Glomerular visceral epithelial cell (primary cell): ENCODE measurements at regions not wholly inside any gene's neighbourhood (a gene's known extent, or its start where the extent isn't known, plus 50 kb on each side); places are given as distances from the start of the nearest gene placed in this dataset.

Experiments
- DNase-seq: peaks from one replicate; pipeline ENCODE4 v3.0.0-alpha.2; 2016; ENCODE audit errors: extremely low spot score

DNA sequence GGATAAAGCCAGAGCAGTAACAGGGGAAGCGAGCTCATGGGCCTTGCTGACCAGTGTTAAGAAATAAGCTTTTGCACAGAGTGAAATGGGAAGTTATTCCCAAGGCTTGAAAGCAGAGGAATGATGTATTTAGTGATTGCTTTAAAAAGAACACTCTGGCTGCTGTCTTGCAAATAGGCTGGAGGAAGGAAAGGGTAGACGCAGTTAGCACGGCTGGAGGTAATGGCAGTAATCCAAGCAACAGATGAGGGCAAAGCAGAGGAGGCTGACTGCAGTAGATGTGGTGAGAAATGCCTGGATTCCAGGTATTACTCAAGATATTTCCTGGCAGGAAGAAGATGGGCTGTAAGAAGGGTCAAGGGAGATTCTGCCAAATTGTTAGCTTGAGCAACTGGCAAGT is 1342.3 kb upstream of the AGA start:
- no peak for DNase-seq

DNA sequence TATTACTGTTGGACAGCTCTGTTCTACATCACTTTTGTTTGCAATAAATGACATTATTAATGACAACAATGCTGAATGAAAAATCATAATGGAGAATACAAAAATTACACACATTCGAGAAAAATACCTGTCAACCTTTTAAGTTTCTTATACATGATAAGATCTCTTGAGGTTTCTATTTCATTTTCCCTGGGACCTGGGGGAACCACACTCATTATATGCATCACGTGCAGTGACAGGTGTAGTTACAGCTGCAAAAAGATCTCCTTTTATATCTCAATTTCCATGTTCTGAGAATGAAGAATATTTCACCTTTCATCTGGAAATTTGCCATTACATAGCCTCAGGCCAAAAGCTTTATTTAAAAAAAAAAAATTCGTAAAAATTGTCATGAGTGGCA is 1347.0 kb upstream of the AGA start:
- no peak for DNase-seq

DNA sequence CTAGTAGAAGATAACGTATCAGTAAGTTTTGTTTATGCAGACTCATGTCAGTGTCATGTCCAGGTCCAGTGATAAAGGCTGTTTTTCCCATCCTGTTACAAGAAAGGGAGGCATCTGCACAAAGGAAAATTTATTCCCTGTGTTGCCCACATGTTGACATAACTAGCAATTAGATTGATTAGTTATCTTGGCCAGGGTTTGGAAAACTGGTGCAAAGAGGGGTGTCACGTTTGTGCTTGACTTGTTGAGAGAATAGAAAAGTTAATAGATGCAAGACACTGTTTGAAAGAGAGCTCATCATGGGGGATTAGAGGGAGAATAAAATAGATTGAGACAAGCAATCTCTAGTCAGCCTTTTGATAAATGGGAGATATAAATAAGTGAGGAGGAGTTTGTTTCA is 1357.0 kb upstream of the AGA start:
- DNase-seq, result no peak

DNA sequence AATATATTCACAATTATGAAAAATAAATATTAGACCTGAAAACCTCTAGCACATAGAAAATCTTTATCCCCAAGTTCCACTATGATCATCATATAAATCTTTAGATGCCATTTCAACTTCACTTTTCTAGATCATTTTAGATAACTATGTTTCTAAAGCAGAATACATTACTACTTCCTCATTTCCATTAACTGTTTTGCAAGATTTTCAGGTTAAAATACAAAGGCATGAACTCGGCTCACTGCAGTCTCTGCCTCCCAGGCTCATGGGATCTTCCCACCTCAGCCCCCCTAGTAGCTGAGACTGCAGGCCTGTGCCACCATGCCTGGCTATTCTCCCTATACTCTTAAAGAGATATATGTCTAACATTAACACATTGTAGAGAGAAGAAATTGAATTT is 1365.9 kb upstream of the AGA start:
- DNase-seq, result no peak

DNA sequence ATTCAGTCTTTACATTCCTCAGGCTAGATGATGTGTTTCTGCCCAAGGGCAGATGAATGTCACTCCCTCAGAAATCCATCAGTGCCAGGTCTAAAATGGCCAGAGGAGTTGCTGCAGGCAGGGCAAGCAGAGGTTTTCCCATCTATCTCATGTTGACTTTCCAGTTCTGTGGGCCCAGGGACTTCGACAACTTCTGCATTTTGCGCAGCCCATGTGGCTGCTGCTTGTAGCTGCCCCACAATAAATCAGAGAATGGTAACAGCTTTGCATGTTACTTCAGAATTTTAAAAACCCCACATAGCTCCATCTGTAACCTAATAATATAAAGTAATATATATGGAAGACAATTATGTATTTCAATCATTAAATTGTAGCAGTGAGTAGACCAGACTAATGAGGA is 1367.7 kb upstream of the AGA start:
- DNase-seq, result no peak

DNA sequence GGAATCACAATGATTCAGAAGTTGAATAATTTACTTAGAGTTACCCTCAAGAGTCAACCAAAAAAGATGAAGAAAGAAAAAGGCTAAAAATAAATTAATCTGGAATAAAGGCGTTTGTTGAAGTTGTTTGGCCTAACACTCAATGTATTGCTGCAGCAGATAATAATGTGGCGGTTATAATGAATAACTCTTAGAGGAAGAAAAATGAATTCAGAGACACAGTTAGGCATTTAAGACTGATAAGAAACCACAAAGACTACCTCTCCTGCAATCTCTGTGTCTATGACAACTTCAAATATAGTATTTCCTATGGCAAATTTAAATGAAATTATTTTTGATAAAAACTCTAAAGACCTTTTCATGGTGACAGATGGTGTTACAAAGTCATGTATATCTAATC is 1369.1 kb upstream of the AGA start:
- DNase-seq, result no peak

DNA sequence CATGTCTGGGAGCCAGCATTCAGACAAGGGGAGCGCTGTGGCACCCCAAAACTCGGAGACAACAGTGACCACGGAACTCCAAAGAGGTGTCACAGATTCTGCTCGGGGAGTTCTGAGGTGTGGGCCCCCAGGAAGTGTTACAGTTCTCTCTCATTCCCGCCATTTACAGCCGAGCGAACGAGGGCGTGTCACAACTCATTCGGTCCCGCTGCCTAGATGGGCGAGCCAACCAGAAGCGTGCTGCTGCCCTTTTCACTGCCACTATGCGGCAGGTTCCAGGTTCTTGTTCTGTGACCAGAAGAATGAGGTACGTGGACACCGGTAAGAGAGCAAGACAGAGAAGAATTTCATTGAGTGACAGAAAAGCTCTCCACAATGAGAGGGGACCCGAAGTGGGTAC is 1370.6 kb upstream of the AGA start:
- no peak for DNase-seq

DNA sequence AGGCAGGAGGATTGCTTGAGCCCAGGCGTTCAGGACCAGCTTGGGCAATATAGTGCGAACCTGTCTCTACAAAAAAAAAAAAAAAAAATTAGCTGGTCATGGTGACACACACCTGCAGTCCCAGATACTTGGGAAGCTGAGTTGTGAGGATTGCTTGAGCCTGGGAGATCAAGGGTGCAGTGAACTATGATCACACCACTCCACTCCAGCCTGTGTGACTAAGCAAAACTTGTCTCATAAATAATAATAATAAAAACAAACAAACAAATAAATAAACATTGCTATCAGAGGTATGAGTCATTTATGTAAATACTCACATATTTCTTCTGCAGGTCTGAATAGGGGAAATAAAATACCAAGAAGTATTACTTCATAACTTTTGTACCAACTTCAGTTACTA is 1372.7 kb upstream of the AGA start:
- DNase-seq, result no peak

DNA sequence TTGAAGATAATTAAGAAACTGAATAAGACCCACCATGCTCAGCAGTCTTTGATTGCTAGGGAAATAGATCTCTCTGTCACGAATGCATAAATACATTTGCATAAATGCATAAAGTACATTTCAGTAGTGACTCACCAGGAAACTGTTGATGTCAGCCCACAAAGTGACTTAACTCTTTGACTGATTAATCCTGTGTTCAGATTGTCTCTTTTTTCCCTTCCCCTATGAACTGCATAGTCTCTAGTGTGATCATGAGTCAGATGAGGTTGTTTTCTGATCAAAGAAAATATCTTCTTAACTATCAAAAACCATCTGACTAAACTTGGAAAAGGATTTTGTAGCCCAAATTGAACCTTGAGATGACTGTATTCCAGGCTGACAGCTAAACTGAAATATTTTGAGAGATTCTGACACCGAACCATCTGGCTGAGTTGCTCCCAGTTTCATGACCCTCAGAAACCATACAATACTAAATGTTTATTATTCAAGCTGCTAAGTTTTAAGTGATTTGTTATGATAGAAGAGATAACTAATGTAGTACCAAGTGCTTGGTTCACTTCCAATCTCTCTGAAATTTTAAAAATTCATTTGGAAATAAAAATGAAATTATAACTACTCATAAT is 1381.5 kb upstream of the AGA start:
- no peak for DNase-seq

DNA sequence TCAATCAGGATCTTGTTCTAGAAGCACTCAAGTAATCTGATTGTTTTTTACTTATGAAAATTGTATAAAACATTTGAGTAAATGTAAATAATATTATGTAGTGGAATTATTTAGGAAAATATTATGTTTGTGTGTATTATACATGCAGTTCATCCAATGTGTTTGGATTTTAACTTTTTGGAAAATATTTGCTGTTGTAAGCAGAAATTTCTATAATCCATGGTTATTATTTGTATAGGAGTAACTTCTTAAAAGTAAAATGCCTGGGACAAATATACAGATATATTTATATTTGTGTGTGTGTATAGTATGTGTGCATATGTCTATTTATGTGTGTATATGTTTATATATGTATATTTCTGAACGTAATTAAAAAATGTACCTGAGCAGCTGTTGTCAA is 1394.6 kb upstream of the AGA start:
- no peak for DNase-seq

DNA sequence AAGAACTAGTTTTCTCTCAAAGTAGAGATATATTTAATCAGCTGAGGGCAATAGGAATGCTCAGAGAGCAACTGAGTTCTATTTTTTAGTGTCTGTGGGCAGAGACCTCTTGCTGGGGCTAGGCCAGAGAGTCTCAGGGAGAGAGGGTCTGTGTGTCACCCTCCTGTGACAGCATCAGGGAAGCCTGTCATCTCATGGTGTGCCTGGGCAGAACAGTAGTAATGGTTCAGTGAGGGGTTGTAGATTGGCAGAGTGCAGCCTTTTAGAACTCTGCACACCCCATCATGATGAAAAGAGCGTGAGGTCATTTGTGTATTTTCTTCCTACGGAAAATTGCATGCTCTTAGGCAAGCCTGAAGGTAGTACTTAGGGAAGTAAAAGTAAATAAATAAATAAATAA is 1396.5 kb upstream of the AGA start:
- DNase-seq, result no peak

DNA sequence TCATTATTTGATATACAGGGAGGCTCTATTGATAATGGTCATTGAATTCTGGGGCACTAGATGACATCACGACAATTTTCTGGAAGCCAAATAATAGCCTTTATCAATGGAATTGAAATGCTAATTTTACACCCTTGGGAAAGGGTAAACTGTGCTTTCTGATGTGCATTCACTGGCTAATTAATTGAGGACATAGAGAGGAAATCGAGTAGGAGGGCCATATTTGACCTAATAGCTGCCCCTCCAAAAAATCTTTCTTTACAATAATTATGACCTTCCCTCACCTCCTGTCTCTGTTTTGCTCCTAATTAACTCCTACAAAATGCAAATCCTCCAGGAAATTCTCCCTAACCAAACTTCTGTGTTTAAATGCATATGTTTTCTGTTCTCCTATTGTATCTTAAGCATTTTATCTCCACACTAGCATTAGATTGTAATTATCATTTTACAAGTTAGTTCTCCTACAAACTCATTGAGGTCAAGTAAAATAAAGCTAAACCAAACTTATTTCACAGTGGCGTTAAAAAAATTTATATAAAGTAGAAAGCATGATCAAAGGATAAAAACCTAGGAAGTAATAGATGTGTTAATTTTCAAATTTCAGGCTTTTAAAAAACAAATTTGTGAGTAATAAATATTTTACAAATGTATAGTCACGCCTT is 1414.0 kb upstream of the AGA start:
- DNase-seq, result no peak

DNA sequence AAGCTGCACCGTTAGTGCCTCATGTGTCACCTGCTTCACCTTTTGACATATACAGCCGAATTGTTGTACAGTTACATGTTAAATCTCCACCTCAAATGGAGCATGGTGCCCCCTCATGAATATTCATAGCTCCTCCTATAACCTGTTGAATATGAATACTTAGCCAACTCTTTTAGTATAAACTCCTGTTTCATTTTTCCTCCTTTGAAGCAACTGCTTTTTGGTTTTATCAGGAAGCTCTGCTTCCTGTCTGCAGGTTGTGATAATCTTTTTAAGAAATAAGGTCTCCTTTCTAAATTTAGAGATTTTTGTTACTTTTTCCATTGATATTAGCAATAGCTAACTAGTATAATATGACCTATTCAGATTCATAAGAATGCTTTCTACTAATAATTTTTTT is 1429.2 kb upstream of the AGA start:
- DNase-seq, result no peak

DNA sequence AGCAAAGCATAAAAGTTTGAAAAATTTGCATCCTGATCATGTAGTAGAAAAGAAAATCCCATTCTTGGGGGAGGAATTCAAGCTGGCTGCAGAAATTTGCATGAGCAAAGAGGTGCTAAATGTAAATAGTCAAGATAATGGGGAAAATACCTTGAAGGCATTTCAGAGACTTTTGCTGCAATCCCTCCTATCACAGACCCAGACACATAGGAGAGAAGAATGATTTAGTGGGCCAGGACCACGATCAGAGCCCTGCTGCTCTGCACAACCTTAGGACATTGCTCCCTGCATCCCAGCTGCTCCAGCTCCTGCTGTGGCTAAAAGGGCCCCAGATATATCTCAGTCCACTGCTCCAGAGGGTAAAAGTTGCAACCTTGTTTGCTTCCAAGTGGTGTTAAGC is 1439.7 kb upstream of the AGA start:
- no peak for DNase-seq

DNA sequence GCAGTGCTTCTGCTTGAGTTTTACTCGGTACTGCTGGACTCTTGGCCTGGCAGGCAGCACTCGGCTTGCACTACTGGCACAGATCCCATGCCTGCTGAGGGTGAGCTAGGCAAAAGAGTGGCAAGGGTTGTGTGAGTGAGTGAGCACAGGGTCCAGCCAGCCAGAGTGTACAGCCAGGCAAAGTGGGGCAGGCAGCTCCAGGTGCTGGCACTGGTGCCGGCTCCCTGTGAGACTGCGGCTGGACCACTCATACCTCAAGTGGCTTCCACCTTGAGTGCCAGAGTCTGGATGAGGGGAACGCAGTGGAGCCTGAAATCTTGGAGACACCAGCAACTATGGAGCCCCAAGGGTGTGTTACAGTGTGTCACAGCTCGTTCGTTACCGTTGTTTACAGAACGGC is 1451.9 kb upstream of the AGA start:
- no peak for DNase-seq

DNA sequence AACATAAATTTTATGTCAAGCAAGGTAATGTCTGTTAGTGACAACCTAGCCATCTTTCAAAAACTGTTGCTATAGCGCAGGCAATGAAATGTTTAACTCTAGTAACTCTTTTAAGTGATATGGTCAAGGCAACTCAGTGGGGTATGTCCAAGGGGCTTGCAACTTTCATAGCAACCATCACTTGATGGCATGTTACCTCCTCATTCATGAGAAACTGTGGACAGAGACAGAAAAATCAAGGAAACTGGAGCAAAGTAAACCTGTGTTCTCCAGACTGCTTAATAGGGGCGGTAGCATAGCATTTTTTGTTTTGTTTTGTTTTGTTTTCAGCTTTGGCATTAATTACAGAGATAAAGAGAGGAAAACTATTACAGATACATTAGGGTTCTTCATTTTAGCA is 1456.8 kb upstream of the AGA start:
- DNase-seq, result no peak

DNA sequence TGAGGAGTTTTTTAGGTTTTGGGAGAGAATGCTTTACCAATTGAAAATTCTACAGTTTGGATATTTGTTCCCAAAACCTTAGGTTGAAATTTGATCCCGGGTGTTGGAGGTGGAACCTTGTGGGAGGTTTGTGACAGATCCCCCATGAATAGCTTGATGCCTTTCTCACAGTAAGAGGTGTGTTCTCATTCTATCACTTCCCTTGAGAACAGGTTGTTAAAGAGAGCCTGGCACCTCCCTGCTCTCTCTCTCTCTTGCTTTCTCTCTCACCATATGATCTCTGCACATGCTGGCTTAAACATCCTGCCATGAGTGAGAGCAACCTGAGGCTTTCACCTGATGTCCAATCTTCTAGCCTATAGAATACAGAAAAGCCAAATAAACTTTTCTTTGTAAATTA is 1475.5 kb upstream of the AGA start:
- DNase-seq, result no peak

DNA sequence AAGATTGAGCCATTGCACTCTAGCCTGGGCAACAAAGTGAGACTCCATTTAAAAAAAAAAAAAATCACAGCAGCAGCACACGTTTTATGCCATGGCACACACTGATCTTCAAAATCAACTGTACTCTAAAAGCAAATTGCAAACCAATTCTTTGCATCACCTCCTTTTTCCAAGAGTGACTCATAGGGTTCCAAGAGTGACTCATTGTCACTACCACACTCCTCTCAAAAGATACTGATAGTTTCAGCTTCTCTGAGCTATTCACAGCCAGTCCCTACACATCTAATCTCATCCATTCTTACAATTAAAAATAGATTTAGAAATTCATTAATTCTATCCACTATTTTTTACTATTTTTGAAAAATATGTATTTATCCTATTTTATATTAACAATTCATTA is 1494.9 kb upstream of the AGA start:
- DNase-seq, result peak; percentile 24

DNA sequence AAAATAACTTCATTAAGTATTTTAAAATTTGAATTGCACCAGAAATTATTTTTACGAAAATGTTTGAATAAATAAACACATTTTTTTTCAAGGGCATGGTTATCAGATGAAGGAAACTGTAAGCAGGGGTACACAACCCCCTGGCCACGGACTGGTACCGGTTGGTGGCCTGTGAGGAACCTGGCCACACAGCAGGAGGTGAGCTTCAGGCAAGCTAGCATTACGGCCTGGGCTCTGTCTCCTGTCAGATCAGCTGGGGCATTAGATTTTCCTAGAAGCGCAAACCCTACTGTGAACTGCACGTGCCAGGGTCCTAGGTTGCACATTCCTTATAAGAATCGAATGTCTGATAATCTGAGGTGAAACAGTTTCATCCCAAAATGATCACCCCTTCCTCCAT is 1499.7 kb upstream of the AGA start:
- no peak for DNase-seq

DNA sequence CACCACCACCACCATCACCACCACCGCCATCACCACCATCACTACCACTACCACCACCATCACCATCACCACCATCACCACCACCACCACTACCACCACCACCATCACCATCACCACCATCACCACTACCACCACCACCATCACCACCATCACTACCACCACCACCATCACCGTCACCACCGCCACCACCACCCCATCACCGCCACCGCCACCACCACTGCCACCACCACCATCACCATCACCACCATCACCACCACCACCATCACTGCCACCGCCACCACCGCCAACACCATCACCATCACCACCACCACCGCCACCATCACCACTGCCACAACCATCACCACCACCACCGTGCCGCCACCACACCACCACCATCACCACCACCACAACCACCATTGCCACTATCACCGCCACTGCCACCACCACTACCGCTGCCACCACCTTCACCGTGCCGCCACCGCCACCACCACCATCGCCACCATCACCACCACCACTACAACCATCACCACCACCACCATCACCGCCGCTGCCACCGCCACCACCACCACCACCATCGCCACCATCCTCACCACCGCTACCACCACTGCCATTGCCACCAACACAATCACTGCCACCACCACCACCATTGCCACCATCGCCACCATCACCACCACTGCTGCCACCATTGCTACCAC is 1511.3 kb upstream of the AGA start:
- no peak for DNase-seq

DNA sequence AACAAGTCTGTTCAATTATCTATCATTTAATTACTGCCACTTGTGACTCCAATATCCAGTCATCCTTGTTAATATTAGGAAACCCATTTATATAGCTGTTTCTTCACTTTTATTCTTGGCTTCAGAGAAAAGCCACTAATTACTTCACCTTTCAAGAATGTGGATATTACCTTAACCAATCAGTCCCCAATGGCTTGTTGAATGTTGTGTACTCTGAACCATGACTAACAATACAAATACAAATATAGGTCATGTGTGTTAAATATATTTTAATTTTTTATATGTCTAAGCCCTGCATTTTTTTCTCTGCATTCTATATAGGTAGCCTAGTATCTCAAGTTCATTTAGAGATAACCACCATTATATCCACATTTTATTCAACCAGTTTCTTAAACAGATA is 1513.4 kb upstream of the AGA start:
- no peak for DNase-seq

DNA sequence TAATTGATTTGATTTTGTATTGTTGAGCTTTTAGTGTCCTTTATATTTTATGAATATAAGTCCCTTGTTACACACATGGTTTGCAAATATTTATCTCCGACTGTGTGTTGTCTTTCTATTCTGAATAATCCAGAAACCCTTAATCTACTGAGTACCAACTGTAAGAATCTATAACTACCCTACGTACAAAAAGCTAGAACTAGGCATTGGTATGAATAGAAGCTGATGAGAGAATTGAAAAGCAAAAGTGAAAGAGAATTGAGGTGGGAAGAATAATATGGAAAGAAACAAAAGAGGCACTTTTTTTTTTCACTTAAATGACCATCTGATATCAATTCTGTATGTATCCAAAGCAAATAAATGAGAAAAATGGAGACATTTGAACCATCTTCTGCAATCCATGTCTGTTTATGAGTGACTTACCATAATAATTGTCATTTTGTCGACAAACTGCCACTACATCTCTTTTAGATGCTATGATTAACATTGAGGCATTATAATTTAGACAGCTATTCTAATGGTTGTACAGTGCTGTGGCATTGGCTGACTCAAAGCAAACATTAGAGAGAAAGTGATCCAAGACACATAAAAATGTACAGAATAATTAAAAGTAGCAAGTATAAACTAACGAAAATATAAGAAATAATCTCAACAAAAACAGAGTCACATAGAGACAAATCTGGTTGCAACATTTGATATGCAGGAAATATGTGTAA is 1516.6 kb upstream of the AGA start:
- no peak for DNase-seq

DNA sequence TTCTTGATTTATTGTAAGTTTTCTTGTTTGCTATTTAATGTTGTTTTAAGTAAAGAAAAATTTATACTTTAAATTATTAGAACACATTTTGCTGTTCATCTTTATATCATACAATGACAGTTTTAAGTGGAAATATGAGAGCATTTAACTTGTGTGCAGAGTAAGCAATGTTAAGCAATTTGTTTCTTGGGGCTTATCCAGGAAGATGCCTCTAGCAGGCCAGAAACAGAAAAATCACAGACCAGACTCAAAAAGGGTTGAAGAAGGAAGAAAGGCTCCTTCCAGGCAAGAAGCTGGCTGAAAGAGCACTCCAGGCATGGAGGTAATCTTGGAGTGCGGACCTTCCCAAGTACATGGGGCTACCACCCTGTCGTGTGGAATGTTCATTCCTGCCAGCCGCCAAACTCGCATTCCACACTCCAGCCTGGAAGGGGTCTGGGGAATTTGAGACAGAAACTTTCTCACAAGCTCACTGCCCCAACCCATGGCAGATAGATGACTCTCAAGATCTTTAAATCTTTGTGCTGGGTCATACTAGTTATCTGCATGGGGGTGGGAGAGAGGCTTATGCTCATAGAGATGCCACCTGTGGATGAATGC is 1521.3 kb upstream of the AGA start:
- no peak for DNase-seq
